H9 (cell line): ENCODE measurements at regions not wholly inside any gene's neighbourhood (a gene's known extent, or its start where the extent isn't known, plus 50 kb on each side); places are given as distances from the start of the nearest gene placed in this dataset.

ENCODE experiments used
- DNase-seq: peaks from one replicate; pipeline ENCODE4 v3.0.0-alpha.2; 2017
- H2AFZ ChIP-seq: one replicate; pipeline ENCODE4 v1.6.1; 2013; ENCODE audit warnings: mild to moderate bottlenecking, low read length, control low read depth, moderate library complexity
- H2AK5ac ChIP-seq: 2 replicates; pipeline ENCODE4 v1.6.1; 2013; ENCODE audit warnings: low read length, control low read depth, mixed read lengths; ENCODE audit not compliant: insufficient read length
- H2BK120ac ChIP-seq: one replicate; pipeline ENCODE4 v1.6.1; 2013; ENCODE audit warnings: low read depth, mild to moderate bottlenecking, low read length, control low read depth, inconsistent platforms; ENCODE audit not compliant: poor library complexity, severe bottlenecking
- H2BK12ac ChIP-seq: 2 replicates; pipeline ENCODE4 v1.6.1; 2013; ENCODE audit warnings: low read length, control low read depth, mixed read lengths, low read depth; ENCODE audit not compliant: insufficient read length
- H2BK15ac ChIP-seq: 2 replicates; pipeline ENCODE4 v1.6.1; 2013; ENCODE audit warnings: low read depth, low read length, control low read depth
- H2BK20ac ChIP-seq: one replicate; pipeline ENCODE4 v1.6.1; 2013; ENCODE audit warnings: low read depth, mild to moderate bottlenecking, low read length, control low read depth, inconsistent platforms; ENCODE audit not compliant: poor library complexity, severe bottlenecking
- H2BK5ac ChIP-seq: 2 replicates; pipeline ENCODE4 v1.6.1; 2013; ENCODE audit warnings: low read length, control low read depth, mixed read lengths; ENCODE audit not compliant: insufficient read length
- H3K14ac ChIP-seq: 2 replicates; pipeline ENCODE4 v1.6.1; 2013; ENCODE audit warnings: low read length, control low read depth; ENCODE audit not compliant: insufficient read depth
- H3K18ac ChIP-seq: 2 replicates; pipeline ENCODE4 v1.6.1; 2013; ENCODE audit warnings: low read depth, mild to moderate bottlenecking, mixed read lengths, low read length, control low read depth; ENCODE audit not compliant: insufficient read length
- H3K23ac ChIP-seq: 2 replicates; pipeline ENCODE4 v1.6.1; 2013; ENCODE audit warnings: low read length, control low read depth, mixed read lengths, low read depth; ENCODE audit not compliant: insufficient read length
- H3K23me2 ChIP-seq: 2 replicates; pipeline ENCODE4 v1.6.1; 2013; ENCODE audit warnings: low read depth, mild to moderate bottlenecking, mixed read lengths, low read length, control low read depth; ENCODE audit not compliant: insufficient read length, poor library complexity, severe bottlenecking
- H3K27ac ChIP-seq: 2 replicates; pipeline ENCODE4 v1.5.1; 2013; ENCODE audit warnings: low read length, control low read depth, mixed read lengths, low read depth; ENCODE audit not compliant: insufficient read length
- H3K27me3 ChIP-seq: 2 replicates; pipeline ENCODE4 v1.6.1; 2013; ENCODE audit warnings: low read length, control low read depth, inconsistent platforms; ENCODE audit not compliant: insufficient read depth
- H3K4ac ChIP-seq: 2 replicates; pipeline ENCODE4 v1.6.1; 2013; ENCODE audit warnings: low read depth, mild to moderate bottlenecking, control low read depth, inconsistent platforms, low read length, moderate library complexity
- H3K4me1 ChIP-seq: 2 replicates; pipeline ENCODE4 v1.6.1; 2013; ENCODE audit warnings: low read length, control low read depth, inconsistent platforms; ENCODE audit not compliant: insufficient read depth
- H3K4me2 ChIP-seq: 2 replicates; pipeline ENCODE4 v1.6.1; 2013; ENCODE audit warnings: low read length, control low read depth, mixed read lengths; ENCODE audit not compliant: insufficient read length, insufficient read depth
- H3K56ac ChIP-seq: 2 replicates; pipeline ENCODE4 v1.6.1; 2013; ENCODE audit warnings: low read depth, mild to moderate bottlenecking, mixed read lengths, low read length, control low read depth; ENCODE audit not compliant: insufficient read length
- H3K79me1 ChIP-seq: 2 replicates; pipeline ENCODE4 v1.6.1; 2013; ENCODE audit warnings: low read depth, mild to moderate bottlenecking, moderate library complexity, low read length, control low read depth, inconsistent platforms; ENCODE audit not compliant: insufficient read depth, poor library complexity, severe bottlenecking
- H3K79me2 ChIP-seq: 2 replicates; pipeline ENCODE4 v1.6.1; 2013; ENCODE audit warnings: low read length, control low read depth, inconsistent platforms; ENCODE audit not compliant: insufficient read depth
- H3K9ac ChIP-seq: 2 replicates; pipeline ENCODE4 v1.6.1; 2013; ENCODE audit warnings: low read length, control low read depth, mixed read lengths; ENCODE audit not compliant: insufficient read length; ENCODE audit errors: extremely low read depth
- H3K9me3 ChIP-seq: one replicate; pipeline ENCODE4 v1.6.1; 2013; ENCODE audit warnings: low read depth, low read length, inconsistent platforms; ENCODE audit not compliant: control insufficient read depth
- H3T11ph ChIP-seq: one replicate; pipeline ENCODE4 v1.6.1; 2013; ENCODE audit warnings: mild to moderate bottlenecking, low read length, control low read depth, inconsistent platforms
- H4K20me1 ChIP-seq: one replicate; pipeline ENCODE4 v1.6.1; 2013; ENCODE audit not compliant: control insufficient read depth, insufficient read length, insufficient read depth
- H4K5ac ChIP-seq: 2 replicates; pipeline ENCODE4 v1.6.1; 2013; ENCODE audit warnings: low read depth, mild to moderate bottlenecking, mixed read lengths, low read length, control low read depth; ENCODE audit not compliant: insufficient read length
- H4K8ac ChIP-seq: replicated peaks from 2 replicates; pipeline ENCODE4 v1.6.1; 2013; ENCODE audit warnings: low read length, control low read depth, mixed read lengths, low read depth; ENCODE audit not compliant: insufficient read length
- H4K91ac ChIP-seq: 2 replicates; pipeline ENCODE4 v1.6.1; 2013; ENCODE audit warnings: low read depth, mild to moderate bottlenecking, moderate library complexity, mixed read lengths, low read length, control low read depth; ENCODE audit not compliant: insufficient read length
- H3K27ac Mint-ChIP-seq, 3 experiments: 2 replicates in 2 of 3; 3 replicates in 1 of 3; pipeline ENCODE4 v1.8.0; 2020 to 2021; ENCODE audit warnings: mixed read lengths in 3 of 3, mild to moderate bottlenecking in 1 of 3, moderate library complexity in 1 of 3
- H3K27me3 Mint-ChIP-seq: 2 replicates; pipeline ENCODE4 v1.8.0; 2021; ENCODE audit warnings: low read depth, mild to moderate bottlenecking, moderate library complexity, mixed read lengths
- H3K36me3 Mint-ChIP-seq, 3 experiments: 2 replicates in 2 of 3; 3 replicates in 1 of 3; pipeline ENCODE4 v1.8.0; 2020 to 2021; ENCODE audit warnings: low read depth in 3 of 3, mixed read lengths in 3 of 3; ENCODE audit not compliant: insufficient read depth in 1 of 3
- H3K4me1 Mint-ChIP-seq, 2 experiments: 2 replicates each; pipeline ENCODE4 v1.8.0; 2020; ENCODE audit warnings: mixed read lengths in 2 of 2
- H3K4me3 Mint-ChIP-seq, 2 experiments: 2 replicates in 1 of 2; 3 replicates in 1 of 2; pipeline ENCODE4 v1.8.0; 2020 to 2021; ENCODE audit warnings: mild to moderate bottlenecking in 2 of 2, mixed read lengths in 2 of 2, moderate library complexity in 1 of 2
- H3K9me3 Mint-ChIP-seq, 2 experiments: 2 replicates in 1 of 2; 3 replicates in 1 of 2; pipeline ENCODE4 v1.8.0; 2020; ENCODE audit warnings: mild to moderate bottlenecking in 2 of 2, mixed read lengths in 2 of 2, moderate library complexity in 1 of 2
- WGBS: extraction: QIAGEN DNeasy Blood & Tissue Kit; methylation state at CpG from one replicate; pipeline ENCODE4 v1.1.7; 2013; ENCODE audit warnings: missing lambda C conversion rate, low lambda C conversion rate, mixed read lengths; ENCODE audit not compliant: insufficient read length; ENCODE audit errors: extremely low coverage; 5-methylcytosine and 5-hydroxymethylcytosine counted together
- TF ChIP-seq, protein P1 (sequence below): fragments of 200-600 bp; sonication (generic); conservative IDR thresholded peaks from 3 replicates; pipeline ENCODE4 v1.8.0; 2021; ENCODE audit warnings: antibody characterized with exemption, mild to moderate bottlenecking

DNA sequence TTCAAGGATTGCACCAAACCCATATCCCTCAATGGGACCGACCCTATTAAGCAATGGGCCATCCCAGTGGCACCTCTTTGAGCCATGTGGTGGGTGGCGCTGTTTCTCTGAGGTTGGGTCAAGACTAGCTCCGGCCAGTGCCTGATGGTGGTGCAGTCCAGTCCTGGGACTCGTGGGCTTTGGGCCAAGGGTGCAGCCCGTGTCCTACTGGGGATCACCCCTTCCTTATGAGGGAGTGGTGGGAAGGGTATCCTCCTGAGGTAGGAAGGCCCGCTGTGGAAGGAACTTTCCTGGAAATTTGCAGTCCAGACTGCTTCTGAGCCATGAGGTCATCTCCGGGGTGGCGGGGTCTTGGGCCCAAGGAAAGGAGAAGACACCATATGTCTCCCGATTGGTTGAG lies 231.6 kb downstream of the SNRPN start:
- Histone ChIP-seq H3K18ac (no peak overlapping the region), H3T11ph (no peak overlapping the region), H2BK120ac (no peak overlapping the region), H2BK5ac (no peak overlapping the region), H2BK12ac (no peak overlapping the region), H4K5ac (no peak overlapping the region), H3K79me2 (no peaks in the 10 kb centered on the region), H4K20me1 (no peaks in the 10 kb centered on the region), H2BK15ac (no peak overlapping the region), H3K79me1 (no peaks in the 10 kb centered on the region), H2BK20ac (no peak overlapping the region), H3K27me3 (no peaks in the 10 kb centered on the region), H3K14ac (no peak overlapping the region), H3K56ac (no peak overlapping the region), H4K91ac (no peak overlapping the region), H3K4me1 (no peaks in the 10 kb centered on the region), H3K9me3 (peaks cover 37% of the 10 kb centered on the region), H3K27ac (no peak overlapping the region), H3K23ac (no peak overlapping the region), H3K9ac (no peak overlapping the region), H3K4ac (no peak overlapping the region), H4K8ac (no peak overlapping the region), H3K23me2 (no peaks in the 10 kb centered on the region), H2AK5ac (no peak overlapping the region), H2AFZ (no peak overlapping the region), H3K4me2 (no peak overlapping the region)
- Mint-ChIP-seq H3K4me3 (no peak overlapping the region), H3K36me3 (peaks cover 2 to 8% (median 5%) of the 10 kb centered on the region in 3 experiments; a peak in 6 of 7 replicates), H3K4me1 (no peaks in the 10 kb centered on the region), H3K27me3 (peaks cover 2% of the 10 kb centered on the region; the same call in 1 of the 2 replicates), H3K27ac (no peak overlapping the region), H3K9me3 (peaks cover 77 to 84% of the 10 kb centered on the region in 2 experiments)
- TF ChIP-seq, protein P1, sequence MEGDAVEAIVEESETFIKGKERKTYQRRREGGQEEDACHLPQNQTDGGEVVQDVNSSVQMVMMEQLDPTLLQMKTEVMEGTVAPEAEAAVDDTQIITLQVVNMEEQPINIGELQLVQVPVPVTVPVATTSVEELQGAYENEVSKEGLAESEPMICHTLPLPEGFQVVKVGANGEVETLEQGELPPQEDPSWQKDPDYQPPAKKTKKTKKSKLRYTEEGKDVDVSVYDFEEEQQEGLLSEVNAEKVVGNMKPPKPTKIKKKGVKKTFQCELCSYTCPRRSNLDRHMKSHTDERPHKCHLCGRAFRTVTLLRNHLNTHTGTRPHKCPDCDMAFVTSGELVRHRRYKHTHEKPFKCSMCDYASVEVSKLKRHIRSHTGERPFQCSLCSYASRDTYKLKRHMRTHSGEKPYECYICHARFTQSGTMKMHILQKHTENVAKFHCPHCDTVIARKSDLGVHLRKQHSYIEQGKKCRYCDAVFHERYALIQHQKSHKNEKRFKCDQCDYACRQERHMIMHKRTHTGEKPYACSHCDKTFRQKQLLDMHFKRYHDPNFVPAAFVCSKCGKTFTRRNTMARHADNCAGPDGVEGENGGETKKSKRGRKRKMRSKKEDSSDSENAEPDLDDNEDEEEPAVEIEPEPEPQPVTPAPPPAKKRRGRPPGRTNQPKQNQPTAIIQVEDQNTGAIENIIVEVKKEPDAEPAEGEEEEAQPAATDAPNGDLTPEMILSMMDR: no peak
- DNase-seq: no peak
- WGBS: no CpG with 5 or more reads among the region's 9 CpGs
